Mammary epithelial cell (primary cell): ENCODE measurements at regions not wholly inside any gene's neighbourhood (a gene's known extent, or its start where the extent isn't known, plus 50 kb on each side); places are given as distances from the start of the nearest gene placed in this dataset.

Experiments
- CTCF ChIP-seq, 2 donors: IDR thresholded peaks in 1 of 2; conservative IDR thresholded peaks in 1 of 2; 2 replicates each; pipeline ENCODE4 v1.5.1; 2011 to 2012; ENCODE audit warnings: inconsistent platforms in 2 of 2, low read length in 2 of 2, mild to moderate bottlenecking in 2 of 2, control low read depth in 1 of 2, low read depth in 1 of 2; ENCODE audit not compliant: insufficient read depth in 1 of 2; ENCODE audit errors: extremely low read depth in 1 of 2
- EZH2 ChIP-seq: IDR thresholded peaks from 2 replicates; pipeline ENCODE4 v1.6.1; 2012; ENCODE audit warnings: low read length, inconsistent platforms, borderline replicate concordance

- no peak for TF ChIP-seq CTCF (conservative IDR thresholded peaks at IDR 0.05 in 1 of 2, IDR thresholded peaks at IDR 0.05 in 1 of 2; ENCODE audit: extremely low read depth in 1 of 2, insufficient read depth in 1 of 2, low read depth in 1 of 2, low read length in 2 of 2)
- TF ChIP-seq EZH2, result no peak
Measured at GRCh38 chr2:66105066-66105753, 329.7 kb upstream of the MEIS1 start.
